ENCODE measurements at regions not wholly inside any gene's neighbourhood (a gene's known extent, or its start where the extent isn't known, plus 50 kb on each side); places are given as distances from the start of the nearest gene placed in this dataset.

DNA sequence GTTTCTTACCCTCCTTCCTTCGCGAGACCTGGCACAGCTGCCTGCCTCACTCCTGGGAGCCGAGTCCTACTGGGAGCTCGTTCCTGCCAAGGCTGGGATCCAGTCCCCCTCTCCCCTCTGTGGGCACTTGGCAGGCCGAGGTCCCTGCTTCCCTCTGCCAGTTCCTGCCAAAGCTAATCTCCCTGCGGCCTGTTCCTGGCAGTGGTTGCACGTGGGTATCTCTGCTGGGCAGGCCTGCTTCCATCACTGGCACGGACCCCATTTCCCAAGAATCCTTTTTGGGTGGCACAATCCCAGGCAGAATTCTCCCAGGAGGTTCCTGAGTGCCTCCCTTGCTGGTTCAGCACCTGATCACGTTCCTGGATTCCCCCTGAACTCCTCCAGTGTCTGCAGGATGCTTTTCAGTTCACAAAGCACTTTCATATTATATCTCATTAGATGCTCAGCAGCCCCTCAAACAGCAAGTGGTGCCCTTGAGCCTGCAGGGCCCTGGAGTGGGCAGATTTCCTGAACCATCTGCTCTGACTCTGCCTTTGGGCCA is 96.5 kb downstream of the RRM1 start:
- TF ChIP-seq EZH2 (IDR thresholded peaks at IDR 0.05; ENCODE audit: insufficient read depth, poor library complexity, severe bottlenecking), result no peak
- TF ChIP-seq EZH2phosphoT487 (IDR thresholded peaks at IDR 0.05; ENCODE audit: insufficient read depth, low read depth), result no peak
